NCI-H146 treated with DMSO at 0.1 percent for 48 hours (cell line): ENCODE measurements at regions not wholly inside any gene's neighbourhood (a gene's known extent, or its start where the extent isn't known, plus 50 kb on each side); places are given as distances from the start of the nearest gene placed in this dataset.
"Not testable (repeated sequence)": the region's sequence is repeated elsewhere in the genome, so short reads cannot be mapped to it uniquely, and the experiment has no call there.

Experiments
- DNase-seq: peaks from one replicate; lab custom pipeline; 2025; ENCODE audit not compliant: unreplicated experiment; lab: John Stamatoyannopoulos, UW

- no peak for DNase-seq
These were observed 681.0 kb upstream of the USP24 start for GRCh38 chr1:55896210-55896609.

GRCh38 chr1:55894521-55894920 is 679.4 kb upstream of the USP24 start:
- no peak for DNase-seq

GRCh38 chr1:55893155-55893554 is 678.0 kb upstream of the USP24 start:
- DNase-seq: no peak

- DNase-seq: no peak
These were observed 673.6 kb upstream of the USP24 start for GRCh38 chr1:55888685-55889317.

- DNase-seq: no peak
These were observed 671.9 kb upstream of the USP24 start for GRCh38 chr1:55886856-55887712.

- no peak for DNase-seq
These were observed 670.5 kb upstream of the USP24 start for GRCh38 chr1:55885619-55886018.

- no peak for DNase-seq
These were observed 667.8 kb upstream of the USP24 start for GRCh38 chr1:55882931-55883330.

GRCh38 chr1:55879346-55879745 is 664.2 kb upstream of the USP24 start:
- DNase-seq: no peak

GRCh38 chr1:55877437-55878232 is 662.5 kb upstream of the USP24 start:
- DNase-seq: no peak

- no peak for DNase-seq
These were observed 661.3 kb upstream of the USP24 start for GRCh38 chr1:55876276-55877060.

- no peak for DNase-seq
These were observed 654.9 kb upstream of the USP24 start for GRCh38 chr1:55870106-55870505.

GRCh38 chr1:55869065-55869464 is 653.9 kb upstream of the USP24 start:
- DNase-seq: no peak

- DNase-seq: no peak
These were observed 652.9 kb upstream of the USP24 start for GRCh38 chr1:55868026-55868425.

- no peak for DNase-seq
These were observed 652.2 kb upstream of the USP24 start for GRCh38 chr1:55867304-55867843.

- not testable (repeated sequence) for DNase-seq
These were observed 650.6 kb upstream of the USP24 start for GRCh38 chr1:55865778-55866177.

- no peak for DNase-seq
These were observed 649.1 kb upstream of the USP24 start for GRCh38 chr1:55864251-55864650.

- DNase-seq: no peak
These were observed 646.6 kb upstream of the USP24 start for GRCh38 chr1:55861676-55862340.

GRCh38 chr1:55860798-55861519 is 645.8 kb upstream of the USP24 start:
- no peak for DNase-seq

GRCh38 chr1:55860326-55860725 is 645.2 kb upstream of the USP24 start:
- DNase-seq: no peak
